ENCODE measurements at regions not wholly inside any gene's neighbourhood (a gene's known extent, or its start where the extent isn't known, plus 50 kb on each side); places are given as distances from the start of the nearest gene placed in this dataset.
"Not testable (repeated sequence)": the region's sequence is repeated elsewhere in the genome, so short reads cannot be mapped to it uniquely, and the experiment has no call there.

DNA sequence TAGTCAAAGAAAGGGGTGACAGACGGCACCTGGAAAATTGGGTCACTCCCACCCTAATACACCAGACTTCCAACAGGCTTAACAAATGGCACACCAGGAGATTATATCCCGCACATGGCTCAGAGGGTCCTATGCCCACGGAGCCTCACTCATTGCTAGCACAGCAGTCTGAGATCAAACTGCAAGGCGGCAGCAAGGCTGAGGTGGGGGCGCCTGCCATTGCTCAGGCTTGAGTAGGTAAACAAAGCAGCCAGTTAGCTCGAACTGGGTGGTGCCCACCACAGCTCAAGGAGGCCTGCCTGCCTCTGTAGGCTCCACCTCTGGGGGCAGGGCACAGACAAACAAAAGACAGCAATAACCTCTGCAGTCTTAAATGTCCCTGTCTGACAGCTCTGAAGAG lies 482.5 kb downstream of the SUCLG1 start:
- H3K27me3 ChIP-seq (ENCODE audit: control insufficient read depth in 2 of 2, insufficient read depth in 2 of 2, low read length in 2 of 2); CTCF ChIA-PET; DNase-seq; POLR2A ChIA-PET; H3K36me3 ChIP-seq (ENCODE audit: control insufficient read depth in 2 of 3, insufficient read depth in 3 of 3, low read length in 3 of 3); H3K27ac Mint-ChIP-seq; intact Hi-C loops (cut with micrococcal nuclease); H3K4me1 Mint-ChIP-seq; ATAC-seq; H3K4me3 Mint-ChIP-seq; H3K4me1 ChIP-seq (ENCODE audit: control insufficient read depth in 2 of 2, insufficient read depth in 2 of 2, low read length in 2 of 2); H3K9me3 ChIP-seq (ENCODE audit: control insufficient read depth in 2 of 3, low read length in 3 of 3); H3K4me3 ChIP-seq (ENCODE audit: low read length); H3K27ac ChIP-seq (ENCODE audit: low read depth, low read length); H3K36me3 Mint-ChIP-seq: not testable (repeated sequence)
- H3K27me3 Mint-ChIP-seq = peaks cover 0 to 15% (median 11%) of the 10 kb centered on the region in 5 donors
- H3K9me3 Mint-ChIP-seq = peaks cover 0 to 21% (median 10%) of the 10 kb centered on the region in 11 donors

DNA sequence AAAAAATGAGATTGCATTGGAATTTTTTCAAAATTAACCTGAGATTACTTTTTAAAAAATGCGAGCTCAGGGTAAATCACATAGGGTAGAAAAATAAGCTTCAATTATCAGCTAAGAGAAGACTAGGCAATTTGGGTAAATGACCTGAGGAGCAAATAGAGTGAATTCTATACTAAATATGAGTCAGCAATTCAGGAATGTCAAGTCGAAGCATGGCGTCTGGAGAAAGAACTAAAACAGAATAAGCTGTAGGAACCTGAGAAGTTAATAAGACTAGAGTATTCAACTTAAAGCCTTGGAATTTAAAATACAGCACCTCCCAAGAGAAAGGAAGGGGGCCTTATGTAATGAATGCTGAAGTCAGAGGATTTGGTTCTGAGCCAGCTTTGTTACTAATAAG lies 487.0 kb downstream of the SUCLG1 start:
- Histone ChIP-seq H3K4me1 (ENCODE audit: control insufficient read depth in 2 of 2, insufficient read depth in 2 of 2, low read length in 2 of 2) (no peaks in the 10 kb centered on the region), H3K36me3 (ENCODE audit: control insufficient read depth in 2 of 3, insufficient read depth in 3 of 3, low read length in 3 of 3) (no peaks in the 10 kb centered on the region), H3K27ac (ENCODE audit: low read depth, low read length) (no peak overlapping the region), H3K9me3 (ENCODE audit: control insufficient read depth in 2 of 3, low read length in 3 of 3) (no peaks in the 10 kb centered on the region), H3K27me3 (ENCODE audit: control insufficient read depth in 2 of 2, insufficient read depth in 2 of 2, low read length in 2 of 2) (no peaks in the 10 kb centered on the region), H3K4me3 (ENCODE audit: low read length) (no peak overlapping the region)
- ChIA-PET POLR2A (no interaction called here), CTCF (no interaction called here)
- DNase-seq = no peak
- intact Hi-C loops (cut with micrococcal nuclease) = no loop called here
- Mint-ChIP-seq H3K4me3 (no peak overlapping the region), H3K4me1 (peaks cover 0 to 3% (median 0%) of the 10 kb centered on the region in 7 donors), H3K27ac (no peak overlapping the region), H3K27me3 (peaks cover 0 to 40% (median 16%) of the 10 kb centered on the region in 5 donors), H3K36me3 (peaks cover 0 to 4% (median 0%) of the 10 kb centered on the region in 5 donors), H3K9me3 (peaks cover 0 to 24% (median 8%) of the 10 kb centered on the region in 11 donors)
- no peak for ATAC-seq

DNA sequence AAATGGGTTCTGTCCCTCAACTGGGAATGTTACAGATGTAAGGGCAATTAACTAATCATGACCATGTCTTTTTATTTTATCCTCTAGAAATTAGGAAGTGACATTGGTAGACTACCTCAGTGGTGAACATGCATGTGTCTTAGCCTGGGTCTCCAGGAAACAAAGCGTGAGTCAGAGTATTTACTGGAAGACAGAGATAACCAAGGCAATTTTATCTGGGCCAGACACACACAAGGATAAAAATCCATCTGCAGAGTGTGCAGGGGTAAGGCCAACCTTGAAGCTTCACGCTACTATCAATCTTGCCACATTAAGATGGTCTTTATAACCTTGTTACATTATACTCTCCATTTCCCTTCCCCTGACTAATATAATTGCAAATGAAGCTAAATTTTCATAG lies 487.5 kb downstream of the SUCLG1 start:
- no peak overlapping the region for H3K27ac ChIP-seq (ENCODE audit: low read depth, low read length)
- no peaks in the 10 kb centered on the region for H3K4me1 ChIP-seq (ENCODE audit: control insufficient read depth in 2 of 2, insufficient read depth in 2 of 2, low read length in 2 of 2)
- no peaks in the 10 kb centered on the region for H3K27me3 ChIP-seq (ENCODE audit: control insufficient read depth in 2 of 2, insufficient read depth in 2 of 2, low read length in 2 of 2)
- Mint-ChIP-seq H3K4me1 (peaks cover 0 to 3% (median 0%) of the 10 kb centered on the region in 7 donors), H3K27ac (no peak overlapping the region), H3K27me3 (peaks cover 0 to 40% (median 16%) of the 10 kb centered on the region in 5 donors), H3K36me3 (peaks cover 0 to 4% (median 0%) of the 10 kb centered on the region in 5 donors), H3K9me3 (peaks cover 0 to 25% (median 8%) of the 10 kb centered on the region in 11 donors), H3K4me3 (no peak overlapping the region)
- no peaks in the 10 kb centered on the region for H3K36me3 ChIP-seq (ENCODE audit: control insufficient read depth in 2 of 3, insufficient read depth in 3 of 3, low read length in 3 of 3)
- ATAC-seq (no peak), DNase-seq (no peak)
- ChIA-PET POLR2A (no interaction called here), CTCF (no interaction called here)
- H3K9me3 ChIP-seq (ENCODE audit: control insufficient read depth in 2 of 3, low read length in 3 of 3) = no peaks in the 10 kb centered on the region
- intact Hi-C loops (cut with micrococcal nuclease) = no loop called here
- no peak overlapping the region for H3K4me3 ChIP-seq (ENCODE audit: low read length)

DNA sequence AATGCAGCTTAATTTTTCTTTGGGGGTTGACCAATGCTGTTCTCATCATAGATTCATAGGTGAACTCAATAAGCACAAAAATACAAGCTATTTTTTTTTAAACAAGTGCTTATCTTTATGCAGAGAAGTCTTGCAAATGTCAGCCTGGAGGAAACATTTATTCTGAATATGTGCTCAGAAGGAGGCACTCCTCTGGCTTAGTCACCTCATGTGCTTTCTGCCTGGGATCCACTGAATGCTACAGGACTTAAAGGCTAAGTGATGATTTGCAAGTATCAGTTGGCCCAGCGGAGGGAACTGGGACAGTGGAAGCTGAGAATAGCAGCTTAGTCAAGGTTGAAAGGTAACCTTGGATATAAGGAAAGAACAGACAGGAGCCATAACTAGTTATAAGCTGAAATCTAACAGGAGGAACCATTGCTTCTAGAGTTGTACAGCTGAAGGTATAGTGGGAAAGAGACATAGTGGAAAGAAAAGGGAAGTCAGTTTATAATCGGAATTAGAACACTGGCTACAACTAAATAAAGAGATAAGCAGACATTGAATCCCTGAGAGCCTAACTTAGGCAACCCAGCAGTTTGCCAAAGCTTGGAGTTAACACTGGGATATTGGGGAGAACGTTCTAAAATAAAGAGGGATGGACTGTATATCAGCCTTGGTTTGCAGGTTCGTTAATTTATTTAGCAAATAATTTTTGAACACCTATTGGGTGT lies 488.7 kb downstream of the SUCLG1 start:
- Histone ChIP-seq H3K4me1 (ENCODE audit: control insufficient read depth in 2 of 2, insufficient read depth in 2 of 2, low read length in 2 of 2) (no peaks in the 10 kb centered on the region), H3K27ac (ENCODE audit: low read depth, low read length) (no peak overlapping the region), H3K4me3 (ENCODE audit: low read length) (no peak overlapping the region), H3K36me3 (ENCODE audit: control insufficient read depth in 2 of 3, insufficient read depth in 3 of 3, low read length in 3 of 3) (no peaks in the 10 kb centered on the region), H3K9me3 (ENCODE audit: control insufficient read depth in 2 of 3, low read length in 3 of 3) (no peaks in the 10 kb centered on the region), H3K27me3 (ENCODE audit: control insufficient read depth in 2 of 2, insufficient read depth in 2 of 2, low read length in 2 of 2) (no peaks in the 10 kb centered on the region)
- POLR2A ChIA-PET = no interaction called here
- Mint-ChIP-seq H3K36me3 (no peaks in the 10 kb centered on the region), H3K27ac (no peak overlapping the region), H3K4me3 (no peak overlapping the region), H3K4me1 (peaks cover 0 to 3% (median 0%) of the 10 kb centered on the region in 7 donors), H3K27me3 (peaks cover 0 to 40% (median 15%) of the 10 kb centered on the region in 5 donors), H3K9me3 (peaks cover 0 to 19% (median 4%) of the 10 kb centered on the region in 11 donors)
- DNase-seq = no peak
- CTCF ChIA-PET = no interaction called here
- ATAC-seq = no peak
- intact Hi-C loops (cut with micrococcal nuclease) = no loop called here

DNA sequence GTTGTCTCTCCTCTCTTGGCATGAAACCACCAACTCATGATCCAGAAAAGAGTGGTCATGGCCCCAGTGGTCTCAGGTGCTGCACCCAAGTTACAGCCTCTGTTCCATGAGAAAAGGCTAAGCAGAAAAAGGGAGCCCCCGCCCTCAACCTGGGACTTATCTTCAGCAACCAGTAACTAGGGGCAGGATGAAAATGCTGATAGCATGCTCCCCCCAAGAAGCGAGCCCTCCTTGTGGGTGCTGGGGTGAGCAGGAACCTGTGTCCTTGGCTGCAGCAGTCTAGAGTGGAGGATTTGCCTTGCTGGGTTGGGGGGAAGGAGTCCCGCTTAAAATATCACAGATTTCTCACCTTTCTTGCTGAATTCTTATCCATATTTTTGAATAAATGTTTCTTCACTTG lies 490.0 kb downstream of the SUCLG1 start:
- Mint-ChIP-seq H3K9me3 (peaks cover 0 to 14% (median 4%) of the 10 kb centered on the region in 11 donors), H3K27me3 (peaks cover 0 to 35% (median 12%) of the 10 kb centered on the region in 5 donors), H3K36me3 (no peaks in the 10 kb centered on the region), H3K27ac (no peak overlapping the region), H3K4me3 (no peak overlapping the region), H3K4me1 (peaks cover 0 to 3% (median 0%) of the 10 kb centered on the region in 7 donors)
- no peak overlapping the region for H3K27ac ChIP-seq (ENCODE audit: low read depth, low read length)
- no peaks in the 10 kb centered on the region for H3K4me1 ChIP-seq (ENCODE audit: control insufficient read depth in 2 of 2, insufficient read depth in 2 of 2, low read length in 2 of 2)
- H3K9me3 ChIP-seq (ENCODE audit: control insufficient read depth in 2 of 3, low read length in 3 of 3) = no peaks in the 10 kb centered on the region
- intact Hi-C loops (cut with micrococcal nuclease) = no loop called here
- no peak overlapping the region for H3K4me3 ChIP-seq (ENCODE audit: low read length)
- ChIA-PET POLR2A (no interaction called here), CTCF (no interaction called here)
- DNase-seq (no peak), ATAC-seq (no peak)
- no peaks in the 10 kb centered on the region for H3K36me3 ChIP-seq (ENCODE audit: control insufficient read depth in 2 of 3, insufficient read depth in 3 of 3, low read length in 3 of 3)
- no peaks in the 10 kb centered on the region for H3K27me3 ChIP-seq (ENCODE audit: control insufficient read depth in 2 of 2, insufficient read depth in 2 of 2, low read length in 2 of 2)

DNA sequence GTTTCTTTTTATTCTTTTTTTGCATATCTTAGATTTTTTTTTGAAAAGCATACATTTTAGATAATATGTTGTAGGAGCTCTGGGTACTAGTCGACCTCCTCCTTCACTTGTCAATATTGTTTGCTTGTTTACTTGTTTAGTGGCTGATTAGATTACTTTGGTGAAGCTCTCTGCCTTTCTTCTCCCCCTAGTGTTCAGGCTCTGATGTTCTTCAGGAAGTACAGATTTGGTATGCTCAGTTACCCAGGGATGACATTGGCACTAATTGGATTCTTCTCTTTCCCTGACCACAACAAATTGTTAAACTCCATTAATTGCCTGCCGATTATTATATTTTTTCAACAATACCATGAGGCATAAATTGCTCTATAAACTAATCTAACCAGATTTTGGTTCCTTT lies 491.2 kb downstream of the SUCLG1 start:
- no peak for ATAC-seq
- no peak overlapping the region for H3K27ac ChIP-seq (ENCODE audit: low read depth, low read length)
- no peak overlapping the region for H3K27ac Mint-ChIP-seq

DNA sequence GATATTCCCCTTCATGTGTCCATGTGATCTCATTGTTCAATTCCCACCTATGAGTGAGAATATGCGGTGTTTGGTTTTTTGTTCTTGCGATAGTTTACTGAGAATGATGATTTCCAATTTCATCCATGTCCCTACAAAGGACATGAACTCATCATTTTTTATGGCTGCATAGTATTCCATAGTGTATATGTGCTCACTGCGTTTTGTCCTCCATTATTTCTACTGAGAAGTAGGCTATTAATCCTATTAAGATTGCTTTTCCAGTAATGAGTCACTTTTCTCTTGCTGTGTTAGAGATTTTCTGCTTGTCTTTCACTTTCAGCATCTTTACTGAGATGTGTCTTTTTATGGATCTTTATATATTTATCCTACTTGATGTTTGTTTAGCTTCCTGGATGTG lies 492.1 kb downstream of the SUCLG1 start:
- H3K36me3 Mint-ChIP-seq; H3K27ac ChIP-seq (ENCODE audit: low read depth, low read length); H3K4me1 Mint-ChIP-seq; H3K9me3 ChIP-seq (ENCODE audit: control insufficient read depth in 2 of 3, low read length in 3 of 3); POLR2A ChIA-PET; ATAC-seq; H3K36me3 ChIP-seq (ENCODE audit: control insufficient read depth in 2 of 3, insufficient read depth in 3 of 3, low read length in 3 of 3); H3K27ac Mint-ChIP-seq; DNase-seq; H3K27me3 ChIP-seq (ENCODE audit: control insufficient read depth in 2 of 2, insufficient read depth in 2 of 2, low read length in 2 of 2); intact Hi-C loops (cut with micrococcal nuclease); H3K4me1 ChIP-seq (ENCODE audit: control insufficient read depth in 2 of 2, insufficient read depth in 2 of 2, low read length in 2 of 2); H3K4me3 ChIP-seq (ENCODE audit: low read length); H3K4me3 Mint-ChIP-seq; CTCF ChIA-PET: not testable (repeated sequence)
- Mint-ChIP-seq H3K27me3 (peaks cover 0 to 27% (median 10%) of the 10 kb centered on the region in 5 donors), H3K9me3 (peaks cover 0 to 14% (median 4%) of the 10 kb centered on the region in 11 donors)

More for the DNA sequence above, 491.2 kb downstream of the SUCLG1 start:
- no peaks in the 10 kb centered on the region for H3K36me3 ChIP-seq (ENCODE audit: control insufficient read depth in 2 of 3, insufficient read depth in 3 of 3, low read length in 3 of 3)
- Mint-ChIP-seq H3K4me1 (peaks cover 0 to 3% (median 0%) of the 10 kb centered on the region in 7 donors), H3K36me3 (no peaks in the 10 kb centered on the region), H3K4me3 (no peak overlapping the region), H3K27me3 (peaks cover 0 to 30% (median 10%) of the 10 kb centered on the region in 5 donors), H3K9me3 (peaks cover 0 to 14% (median 4%) of the 10 kb centered on the region in 11 donors)
- no peaks in the 10 kb centered on the region for H3K4me1 ChIP-seq (ENCODE audit: control insufficient read depth in 2 of 2, insufficient read depth in 2 of 2, low read length in 2 of 2)
- ChIA-PET CTCF (no interaction called here), POLR2A (no interaction called here)
- no peaks in the 10 kb centered on the region for H3K9me3 ChIP-seq (ENCODE audit: control insufficient read depth in 2 of 3, low read length in 3 of 3)
- no peaks in the 10 kb centered on the region for H3K27me3 ChIP-seq (ENCODE audit: control insufficient read depth in 2 of 2, insufficient read depth in 2 of 2, low read length in 2 of 2)
- no peak overlapping the region for H3K4me3 ChIP-seq (ENCODE audit: low read length)
- DNase-seq = no peak
- intact Hi-C loops (cut with micrococcal nuclease) = no loop called here
